IMR-90 (cell line): ENCODE measurements at regions not wholly inside any gene's neighbourhood (a gene's known extent, or its start where the extent isn't known, plus 50 kb on each side); places are given as distances from the start of the nearest gene placed in this dataset.

Experiments
- BHLHE40 ChIP-seq: fragments of 150-350 bp; IDR thresholded peaks from 2 replicates; pipeline ENCODE4 v1.6.1; 2016; ENCODE audit warnings: mild to moderate bottlenecking, low read depth, low read length
- CEBPB ChIP-seq: IDR thresholded peaks from 2 replicates; pipeline ENCODE4 v1.6.1; 2012; ENCODE audit warnings: low read depth, low read length, improper control_type of control experiment
- CTCF ChIP-seq: conservative IDR thresholded peaks from 2 replicates; pipeline ENCODE4 v1.5.1; 2012; ENCODE audit warnings: mild to moderate bottlenecking, low read depth, low read length, improper control_type of control experiment
- ELK1 ChIP-seq: fragments of 150-350 bp; IDR thresholded peaks from 2 replicates; pipeline ENCODE4 v1.6.1; 2016; ENCODE audit warnings: low read depth, mild to moderate bottlenecking, low read length, moderate library complexity, borderline replicate concordance
- MAFK ChIP-seq: IDR thresholded peaks from 2 replicates; pipeline ENCODE4 v1.6.1; 2012; ENCODE audit warnings: low read depth, low read length, improper control_type of control experiment
- MAZ ChIP-seq: IDR thresholded peaks from 2 replicates; pipeline ENCODE4 v1.6.1; 2012; ENCODE audit warnings: low read depth, mild to moderate bottlenecking, low read length, improper control_type of control experiment, moderate library complexity, borderline replicate concordance
- MXI1 ChIP-seq: IDR thresholded peaks from 2 replicates; pipeline ENCODE4 v1.6.1; 2012; ENCODE audit warnings: low read depth, mild to moderate bottlenecking, low read length, moderate library complexity, borderline replicate concordance
- POLR2A ChIP-seq: IDR thresholded peaks from 2 replicates; pipeline ENCODE4 v1.6.1; 2012; ENCODE audit warnings: mild to moderate bottlenecking, low read depth, low read length
- RAD21 ChIP-seq: IDR thresholded peaks from 2 replicates; pipeline ENCODE4 v1.6.1; 2012; ENCODE audit warnings: low read length, improper control_type of control experiment
- RFX5 ChIP-seq: IDR thresholded peaks from 2 replicates; pipeline ENCODE4 v1.8.0; 2012; ENCODE audit warnings: low read depth, mild to moderate bottlenecking, low read length, moderate library complexity
- SMC3 ChIP-seq: fragments of 150-350 bp; IDR thresholded peaks from 2 replicates; pipeline ENCODE4 v1.6.1; 2016; ENCODE audit warnings: low read depth, mild to moderate bottlenecking, antibody characterized with exemption, low read length, moderate library complexity
- USF2 ChIP-seq: fragments of 150-350 bp; IDR thresholded peaks from 2 replicates; pipeline ENCODE4 v1.6.1; 2017; ENCODE audit warnings: mild to moderate bottlenecking, antibody characterized with exemption, low read length, low read depth

- no peak for TF ChIP-seq CTCF
- no peak for TF ChIP-seq ELK1
- no peak for TF ChIP-seq POLR2A
- no peak for TF ChIP-seq USF2
- no peak for TF ChIP-seq CEBPB
- no peak for TF ChIP-seq SMC3
- no peak for TF ChIP-seq MAZ
- no peak for TF ChIP-seq RAD21
- no peak for TF ChIP-seq MAFK
- TF ChIP-seq BHLHE40 = no peak
- no peak for TF ChIP-seq RFX5
- no peak for TF ChIP-seq MXI1
These were observed 195.8 kb upstream of the TNP1 start for GRCh38 chr2:217055624-217056023.
